Glutamatergic neuron (in vitro differentiated cells): ENCODE measurements at regions not wholly inside any gene's neighbourhood (a gene's known extent, or its start where the extent isn't known, plus 50 kb on each side); places are given as distances from the start of the nearest gene placed in this dataset.

ENCODE experiments used
- DNase-seq: peaks from one replicate; pipeline ENCODE4 v3.0.0; 2022
- H3K27ac Mint-ChIP-seq: one replicate; pipeline ENCODE4 v1.8.0; 2020; ENCODE audit warnings: mild to moderate bottlenecking, mixed read lengths, inconsistent platforms; ENCODE audit not compliant: unreplicated experiment
- H3K27me3 Mint-ChIP-seq: one replicate; pipeline ENCODE4 v1.8.0; 2020; ENCODE audit warnings: mild to moderate bottlenecking, moderate library complexity, mixed read lengths, inconsistent platforms; ENCODE audit not compliant: unreplicated experiment
- H3K36me3 Mint-ChIP-seq: one replicate; pipeline ENCODE4 v1.8.0; 2020; ENCODE audit warnings: mild to moderate bottlenecking, mixed read lengths, inconsistent platforms; ENCODE audit not compliant: unreplicated experiment
- H3K4me1 Mint-ChIP-seq: one replicate; pipeline ENCODE4 v1.8.0; 2020; ENCODE audit warnings: mild to moderate bottlenecking, low read depth, mixed read lengths, inconsistent platforms; ENCODE audit not compliant: unreplicated experiment
- H3K4me3 Mint-ChIP-seq: one replicate; pipeline ENCODE4 v1.8.0; 2020; ENCODE audit warnings: mild to moderate bottlenecking, mixed read lengths, inconsistent platforms; ENCODE audit not compliant: unreplicated experiment
- H3K9me3 Mint-ChIP-seq: one replicate; pipeline ENCODE4 v1.8.0; 2020; ENCODE audit warnings: mild to moderate bottlenecking, moderate library complexity, mixed read lengths, inconsistent platforms; ENCODE audit not compliant: unreplicated experiment
- CTCF ChIP-seq: fragments of 200-600 bp; sonication (generic); IDR thresholded peaks from one replicate; pipeline ENCODE4 v1.5.0; 2021; ENCODE audit not compliant: partially characterized antibody, unreplicated experiment

DNA sequence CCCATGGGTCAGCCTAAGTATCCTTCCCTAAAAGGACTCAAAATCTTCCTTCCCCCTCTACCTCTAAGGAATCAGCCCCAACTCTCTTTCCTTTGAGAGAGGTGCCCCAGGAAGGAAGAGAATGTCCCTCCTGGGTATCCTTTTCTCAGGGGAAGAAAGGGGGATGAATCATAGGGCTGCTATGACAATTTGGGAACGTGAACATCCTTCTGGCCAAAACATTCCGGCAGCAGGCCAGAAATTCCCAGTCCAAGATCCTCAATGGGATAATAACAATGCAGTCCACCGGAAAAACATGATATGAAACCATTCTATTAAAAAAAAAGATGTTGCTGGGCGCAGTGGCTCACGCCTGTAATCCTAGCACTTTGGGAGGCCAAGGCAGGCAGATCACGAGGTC is 50.8 kb upstream of the CACNA2D3 start:
- Mint-ChIP-seq H3K27ac (no peak overlapping the region), H3K27me3 (no peaks in the 10 kb centered on the region), H3K4me1 (peaks cover 3% of the 10 kb centered on the region), H3K36me3 (peaks cover 19% of the 10 kb centered on the region), H3K4me3 (no peak overlapping the region), H3K9me3 (peaks cover 5% of the 10 kb centered on the region)
- DNase-seq, result no peak
- no peak for TF ChIP-seq CTCF

DNA sequence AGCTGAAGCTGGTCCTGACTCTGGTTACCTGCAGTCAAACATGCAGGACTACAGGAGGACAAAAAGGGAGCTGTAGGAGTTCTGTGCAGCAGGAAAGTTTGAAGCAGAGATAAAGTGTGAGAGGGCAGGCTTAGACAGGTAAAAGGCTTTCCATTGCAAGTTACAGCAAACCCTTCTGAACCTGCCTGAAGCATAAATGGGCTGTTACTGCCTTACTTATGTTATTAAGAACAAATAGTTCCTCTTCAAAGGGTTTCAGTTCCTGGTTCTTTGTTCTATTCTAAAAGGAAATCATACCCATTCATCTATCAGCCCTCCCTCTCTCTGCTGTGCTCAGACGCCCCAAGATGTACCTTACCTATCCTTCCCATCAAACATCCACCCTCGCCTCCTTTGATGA is 52.4 kb upstream of the CACNA2D3 start:
- H3K27ac Mint-ChIP-seq, result no peak overlapping the region
- no peaks in the 10 kb centered on the region for H3K27me3 Mint-ChIP-seq
- no peak overlapping the region for H3K4me3 Mint-ChIP-seq
- TF ChIP-seq CTCF, result no peak
- peaks cover 23% of the 10 kb centered on the region for H3K36me3 Mint-ChIP-seq
- peaks cover 5% of the 10 kb centered on the region for H3K9me3 Mint-ChIP-seq
- DNase-seq, result no peak
- H3K4me1 Mint-ChIP-seq, result peaks cover 5% of the 10 kb centered on the region

DNA sequence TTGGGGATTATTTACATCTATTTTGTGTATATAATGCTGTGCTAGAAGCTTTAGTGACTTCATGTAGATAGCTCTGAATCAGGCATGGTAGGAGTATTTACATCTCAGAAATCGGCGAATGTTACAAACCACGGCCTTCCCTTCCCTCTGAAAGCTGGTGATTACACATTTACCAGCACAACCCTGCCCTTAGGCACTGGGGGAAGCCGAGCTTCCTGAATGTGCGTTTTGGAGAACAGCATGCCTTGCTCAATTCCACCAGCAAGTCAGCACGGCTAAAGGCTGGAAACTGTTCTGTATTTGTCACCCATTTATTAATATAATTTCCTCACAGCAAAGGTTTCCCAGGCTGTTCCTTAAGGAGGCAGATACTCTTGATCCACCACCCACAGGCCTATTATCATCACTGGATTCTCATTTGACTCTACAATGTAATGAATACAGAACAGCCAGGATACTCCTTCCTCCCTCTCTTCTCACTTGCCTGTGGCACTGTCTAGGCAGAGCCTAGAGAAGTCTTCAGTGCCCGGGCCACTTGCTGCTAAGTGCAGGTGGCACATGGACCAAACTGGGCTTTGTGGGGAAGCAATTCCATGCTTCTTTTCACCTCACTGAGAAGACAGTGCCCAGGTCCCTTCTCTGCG is 55.2 kb upstream of the CACNA2D3 start:
- peaks cover 5% of the 10 kb centered on the region for H3K9me3 Mint-ChIP-seq
- H3K27ac Mint-ChIP-seq, result no peak overlapping the region
- DNase-seq, result no peak
- no peak overlapping the region for H3K4me3 Mint-ChIP-seq
- TF ChIP-seq CTCF, result no peak
- peaks cover 20% of the 10 kb centered on the region for H3K36me3 Mint-ChIP-seq
- peaks cover 2% of the 10 kb centered on the region for H3K27me3 Mint-ChIP-seq
- peaks cover 5% of the 10 kb centered on the region for H3K4me1 Mint-ChIP-seq

DNA sequence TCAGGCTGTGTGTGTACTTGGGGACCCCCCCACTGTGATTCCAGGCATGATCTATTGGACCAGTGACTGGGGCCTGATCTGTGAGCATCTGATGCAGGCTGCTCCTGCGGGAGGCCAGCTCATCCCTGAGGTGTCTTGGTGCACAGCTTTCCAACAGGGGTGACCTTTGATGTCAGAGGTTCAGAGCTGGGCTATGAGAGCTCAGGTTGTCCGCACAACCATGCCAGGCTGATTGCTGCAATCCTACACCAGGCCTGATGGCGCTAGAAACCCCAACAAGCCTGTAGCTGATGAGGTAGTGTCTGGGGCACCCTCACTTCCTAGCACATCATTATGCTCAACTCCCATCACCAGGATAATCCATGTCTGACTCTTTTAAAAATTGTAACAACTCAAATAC is 56.1 kb upstream of the CACNA2D3 start:
- peaks cover 2% of the 10 kb centered on the region for H3K27me3 Mint-ChIP-seq
- DNase-seq, result no peak
- H3K27ac Mint-ChIP-seq, result no peak overlapping the region
- peaks cover 18% of the 10 kb centered on the region for H3K36me3 Mint-ChIP-seq
- peaks cover 5% of the 10 kb centered on the region for H3K4me1 Mint-ChIP-seq
- no peak overlapping the region for H3K4me3 Mint-ChIP-seq
- H3K9me3 Mint-ChIP-seq, result peaks cover 5% of the 10 kb centered on the region
- TF ChIP-seq CTCF, result no peak

GRCh38 chr3:54065586-54065985 is 56.8 kb upstream of the CACNA2D3 start:
- no peak overlapping the region for H3K4me3 Mint-ChIP-seq
- H3K36me3 Mint-ChIP-seq, result peaks cover 12% of the 10 kb centered on the region

More at GRCh38 chr3:54065586-54065985, 56.8 kb upstream of the CACNA2D3 start:
- Mint-ChIP-seq H3K4me1 (peaks cover 5% of the 10 kb centered on the region), H3K9me3 (no peaks in the 10 kb centered on the region), H3K27me3 (peaks cover 2% of the 10 kb centered on the region), H3K27ac (peak overlapping the region; percentile 26)
- no peak for DNase-seq
- no peak for TF ChIP-seq CTCF
